ENCODE measurements at regions not wholly inside any gene's neighbourhood (a gene's known extent, or its start where the extent isn't known, plus 50 kb on each side); places are given as distances from the start of the nearest gene placed in this dataset.

DNA sequence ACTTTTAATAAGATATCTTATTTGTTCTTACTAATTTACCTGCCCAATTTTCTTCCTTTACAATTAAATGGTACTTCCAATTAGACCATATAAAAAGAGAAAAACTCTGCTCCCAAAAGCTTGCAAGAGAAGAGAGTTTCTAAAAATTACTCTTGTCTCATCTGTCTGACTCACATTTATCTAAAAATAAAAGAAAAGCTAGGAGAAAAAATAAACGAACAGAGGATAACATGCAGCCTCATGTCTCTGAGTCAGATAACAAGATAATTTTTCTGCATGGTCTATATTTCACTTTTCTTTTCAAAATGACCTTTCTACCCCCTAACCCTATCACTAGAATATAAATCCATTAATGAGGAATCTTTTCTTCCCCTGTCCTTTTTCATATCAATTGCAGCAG, 127.2 kb upstream of the TCF21 start:
- TF ChIP-seq, protein P1, sequence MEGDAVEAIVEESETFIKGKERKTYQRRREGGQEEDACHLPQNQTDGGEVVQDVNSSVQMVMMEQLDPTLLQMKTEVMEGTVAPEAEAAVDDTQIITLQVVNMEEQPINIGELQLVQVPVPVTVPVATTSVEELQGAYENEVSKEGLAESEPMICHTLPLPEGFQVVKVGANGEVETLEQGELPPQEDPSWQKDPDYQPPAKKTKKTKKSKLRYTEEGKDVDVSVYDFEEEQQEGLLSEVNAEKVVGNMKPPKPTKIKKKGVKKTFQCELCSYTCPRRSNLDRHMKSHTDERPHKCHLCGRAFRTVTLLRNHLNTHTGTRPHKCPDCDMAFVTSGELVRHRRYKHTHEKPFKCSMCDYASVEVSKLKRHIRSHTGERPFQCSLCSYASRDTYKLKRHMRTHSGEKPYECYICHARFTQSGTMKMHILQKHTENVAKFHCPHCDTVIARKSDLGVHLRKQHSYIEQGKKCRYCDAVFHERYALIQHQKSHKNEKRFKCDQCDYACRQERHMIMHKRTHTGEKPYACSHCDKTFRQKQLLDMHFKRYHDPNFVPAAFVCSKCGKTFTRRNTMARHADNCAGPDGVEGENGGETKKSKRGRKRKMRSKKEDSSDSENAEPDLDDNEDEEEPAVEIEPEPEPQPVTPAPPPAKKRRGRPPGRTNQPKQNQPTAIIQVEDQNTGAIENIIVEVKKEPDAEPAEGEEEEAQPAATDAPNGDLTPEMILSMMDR (IDR thresholded peaks at IDR 0.05; ENCODE audit: insufficient read depth, low read length, poor library complexity, severe bottlenecking), result no peak
- no peaks in the 10 kb centered on the region for H3K36me3 ChIP-seq (ENCODE audit: control insufficient read depth, insufficient read depth, low read length)
- no peak overlapping the region for H3K4me3 ChIP-seq (replicated peaks; ENCODE audit: low read depth, low read length)
- H3K27me3 ChIP-seq (replicated peaks; ENCODE audit: control insufficient read depth, insufficient read depth, low read length), result no peaks in the 10 kb centered on the region; the same call in 1 of the 2 replicates
- DNase-seq (ENCODE audit: extremely low read depth, insufficient read length), result no peak

DNA sequence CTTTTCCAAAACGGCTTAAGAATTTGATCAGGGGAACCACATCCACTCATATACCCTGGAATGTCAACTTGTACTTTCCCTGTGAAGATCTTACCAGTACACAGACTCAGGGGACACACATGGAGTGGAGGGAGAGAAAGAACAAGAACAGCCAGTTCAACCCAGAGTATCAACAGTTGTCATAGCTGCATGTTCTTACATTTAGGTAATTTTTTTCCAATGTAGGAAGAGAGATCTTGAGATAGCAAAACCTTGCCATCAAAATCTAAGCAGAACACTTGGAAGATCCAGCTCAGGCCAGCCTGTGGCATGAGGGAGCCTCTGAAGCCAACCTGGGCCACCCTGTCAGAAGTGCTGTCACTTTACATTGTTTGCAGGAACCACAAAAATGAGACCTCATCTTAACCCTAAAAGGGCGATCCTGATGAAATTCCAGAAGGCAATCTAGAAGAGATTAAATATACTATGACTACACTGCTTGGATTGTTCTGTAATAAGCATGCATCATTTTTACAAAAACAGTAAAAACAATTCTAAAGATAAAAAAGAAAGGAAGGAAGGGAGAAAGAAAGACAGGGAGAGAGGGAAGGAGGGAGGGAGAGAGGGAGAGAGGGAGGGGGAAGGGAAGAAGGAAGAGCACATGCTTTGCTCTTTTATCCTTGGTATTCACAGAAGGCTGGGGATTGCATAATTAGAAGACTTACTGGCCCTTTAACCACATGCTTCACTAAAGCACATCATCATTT, 124.7 kb upstream of the TCF21 start:
- TF ChIP-seq, protein P1 (IDR thresholded peaks at IDR 0.05; ENCODE audit: insufficient read depth, low read length, poor library complexity, severe bottlenecking), result no peak
- DNase-seq (ENCODE audit: extremely low read depth, insufficient read length), result no peak

DNA sequence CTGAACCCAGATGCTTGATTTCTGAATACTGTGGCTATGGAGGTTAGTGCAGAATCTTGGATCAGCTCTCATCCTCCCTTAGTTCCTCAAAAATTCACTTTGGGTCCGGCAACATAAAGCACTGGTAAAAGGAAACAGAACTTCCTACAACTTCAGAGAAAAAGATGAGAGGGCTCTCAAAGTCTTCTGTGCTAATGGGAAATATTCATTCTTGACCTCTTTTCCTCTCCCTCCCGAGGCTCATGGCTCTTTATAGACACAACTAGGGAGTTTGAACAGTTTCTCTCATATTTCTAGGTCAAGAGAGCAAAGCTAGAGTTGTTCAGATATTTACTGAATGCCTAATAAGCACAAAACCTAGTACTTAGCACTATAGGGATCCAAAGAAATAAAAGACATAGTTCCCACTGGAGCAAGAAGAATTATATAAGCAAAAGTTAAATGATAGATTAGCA, 124.1 kb upstream of the TCF21 start:
- H3K36me3 ChIP-seq (ENCODE audit: control insufficient read depth, insufficient read depth, low read length), result no peaks in the 10 kb centered on the region
- TF ChIP-seq, protein P1 (IDR thresholded peaks at IDR 0.05; ENCODE audit: insufficient read depth, low read length, poor library complexity, severe bottlenecking), result no peak
- H3K4me3 ChIP-seq (replicated peaks; ENCODE audit: low read depth, low read length), result no peak overlapping the region
- no peak for DNase-seq (ENCODE audit: extremely low read depth, insufficient read length)
- H3K27me3 ChIP-seq (replicated peaks; ENCODE audit: control insufficient read depth, insufficient read depth, low read length), result no peaks in the 10 kb centered on the region; the same call in 1 of the 2 replicates

More for the DNA sequence above, 124.7 kb upstream of the TCF21 start:
- Histone ChIP-seq H3K27me3 (replicated peaks; ENCODE audit: control insufficient read depth, insufficient read depth, low read length) (no peaks in the 10 kb centered on the region; the same call in 1 of the 2 replicates), H3K4me3 (replicated peaks; ENCODE audit: low read depth, low read length) (no peak overlapping the region), H3K36me3 (ENCODE audit: control insufficient read depth, insufficient read depth, low read length) (no peaks in the 10 kb centered on the region)

DNA sequence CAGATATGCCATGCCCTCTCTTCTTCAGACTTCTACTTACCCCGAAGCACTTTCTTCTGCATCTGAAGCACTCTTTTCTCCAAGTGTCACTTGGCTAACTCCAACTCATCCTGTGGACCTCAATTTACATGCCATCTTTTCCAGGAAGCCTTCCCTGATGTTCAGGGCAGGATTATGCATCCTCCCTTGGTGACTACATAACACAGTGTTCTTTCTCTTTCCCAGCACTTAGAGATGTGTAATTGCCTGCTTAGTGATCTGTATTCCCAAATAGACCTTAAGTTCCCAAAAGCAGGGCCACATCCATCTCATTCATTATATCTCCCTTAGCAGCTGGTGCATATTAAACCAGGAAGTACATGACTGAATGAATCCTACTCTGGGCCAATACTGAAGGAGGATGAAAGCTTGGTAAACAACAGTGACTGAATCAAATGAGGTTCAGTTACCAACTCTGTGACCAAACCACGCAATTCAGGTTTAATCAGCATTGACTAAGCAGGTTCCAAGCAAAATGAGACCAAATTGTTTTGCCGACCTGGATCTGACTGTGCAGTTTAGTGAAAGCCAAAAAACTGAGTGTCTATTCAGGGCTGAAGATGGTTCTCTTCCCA, 121.4 kb upstream of the TCF21 start:
- TF ChIP-seq, protein P1 (IDR thresholded peaks at IDR 0.05; ENCODE audit: insufficient read depth, low read length, poor library complexity, severe bottlenecking), result no peak
- H3K4me3 ChIP-seq (replicated peaks; ENCODE audit: low read depth, low read length), result no peak overlapping the region
- no peaks in the 10 kb centered on the region; the same call in 1 of the 2 replicates for H3K27me3 ChIP-seq (replicated peaks; ENCODE audit: control insufficient read depth, insufficient read depth, low read length)
- no peaks in the 10 kb centered on the region for H3K36me3 ChIP-seq (ENCODE audit: control insufficient read depth, insufficient read depth, low read length)
- DNase-seq (ENCODE audit: extremely low read depth, insufficient read length), result no peak

DNA sequence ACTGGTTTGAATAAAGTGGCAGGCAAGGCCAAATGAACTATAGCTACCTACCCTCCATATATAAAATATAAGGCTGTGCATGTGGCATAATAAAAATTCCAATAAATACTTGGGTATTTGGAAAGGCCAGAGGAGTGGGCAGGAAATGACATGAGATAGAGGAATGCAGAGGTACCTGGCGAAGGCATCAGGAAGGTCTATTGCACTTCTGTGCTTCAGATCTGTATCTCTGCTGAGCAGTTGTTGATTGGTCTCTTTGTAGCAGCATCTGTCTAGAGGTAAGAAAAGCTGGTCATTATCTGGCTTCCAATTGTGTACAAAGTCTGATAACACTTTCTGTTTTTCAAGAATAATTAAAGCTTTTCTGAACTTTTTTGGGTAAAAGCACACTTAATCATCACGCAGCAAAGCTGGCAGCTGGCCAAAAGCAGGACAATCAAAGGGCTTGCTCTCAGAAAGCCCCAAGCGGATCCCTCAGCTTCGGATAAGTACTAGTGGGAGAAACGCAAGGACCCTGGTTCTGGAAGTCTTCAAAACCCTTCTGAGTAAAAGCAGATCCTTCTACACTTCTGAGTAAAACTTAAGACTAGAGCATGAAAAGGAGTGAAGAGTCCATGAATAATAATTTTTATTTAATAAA, 120.1 kb upstream of the TCF21 start:
- H3K36me3 ChIP-seq (ENCODE audit: control insufficient read depth, insufficient read depth, low read length), result no peaks in the 10 kb centered on the region
- H3K27me3 ChIP-seq (replicated peaks; ENCODE audit: control insufficient read depth, insufficient read depth, low read length), result no peaks in the 10 kb centered on the region; the same call in 1 of the 2 replicates

More for the DNA sequence above, 120.1 kb upstream of the TCF21 start:
- no peak overlapping the region for H3K4me3 ChIP-seq (replicated peaks; ENCODE audit: low read depth, low read length)
- no peak for DNase-seq (ENCODE audit: extremely low read depth, insufficient read length)
- TF ChIP-seq, protein P1 (IDR thresholded peaks at IDR 0.05; ENCODE audit: insufficient read depth, low read length, poor library complexity, severe bottlenecking), result no peak
